NCI-H774 (cell line): ENCODE measurements at regions not wholly inside any gene's neighbourhood (a gene's known extent, or its start where the extent isn't known, plus 50 kb on each side); places are given as distances from the start of the nearest gene placed in this dataset.
A peak's percentile ranks its signal among the peaks of the same experiment; 100 is the strongest.

Experiments
- DNase-seq: peaks from one replicate; lab custom pipeline; 2025; lab: John Stamatoyannopoulos, UW

DNA sequence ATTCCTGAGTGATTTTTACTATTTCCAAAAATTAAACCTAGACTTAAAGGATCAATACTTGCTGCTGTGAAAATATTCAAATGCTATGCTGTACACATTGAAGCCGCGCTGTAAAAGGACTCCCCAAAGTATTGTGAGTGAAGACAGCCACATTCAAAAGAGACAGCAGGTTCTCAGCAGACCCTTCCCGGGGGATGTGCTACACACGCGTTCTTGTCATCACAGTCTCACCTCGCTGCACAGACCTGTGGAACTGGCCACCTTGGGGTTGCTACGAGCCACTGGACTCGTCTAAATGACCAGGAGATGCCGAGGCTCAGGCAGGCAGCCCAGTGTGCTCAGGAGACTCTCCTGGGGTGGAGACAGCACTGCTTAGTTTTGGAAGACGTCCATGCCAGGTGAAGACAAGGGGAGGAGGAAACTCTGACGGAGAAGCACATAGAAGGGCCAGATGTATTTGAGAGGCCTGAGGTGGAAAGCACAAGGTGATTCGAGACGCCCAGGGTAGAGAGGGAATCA, 367.7 kb upstream of the SHH start:
- DNase-seq, result no peak

DNA sequence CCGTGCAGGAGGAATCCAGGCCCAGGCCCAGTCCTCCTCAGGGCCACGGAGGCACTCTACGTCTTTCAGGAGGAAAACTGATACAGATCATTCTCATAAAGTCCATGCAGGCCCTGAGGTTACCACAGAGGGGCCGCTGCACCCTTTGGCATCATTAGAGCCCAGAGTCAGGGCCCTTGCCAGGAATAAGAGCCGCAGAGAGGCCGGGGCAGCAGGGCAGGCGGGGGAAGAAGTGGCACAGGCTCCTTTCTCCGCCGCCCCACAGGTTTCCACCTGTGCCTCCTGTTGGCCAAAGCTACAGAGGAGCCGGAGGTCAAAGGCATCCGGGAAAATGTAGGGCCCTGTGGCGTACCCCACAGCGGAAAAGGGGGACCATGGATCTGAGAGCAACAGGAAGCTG, 366.6 kb upstream of the SHH start:
- DNase-seq, result no peak

- no peak for DNase-seq
Measured at GRCh38 chr7:156178214-156178613, 366.0 kb upstream of the SHH start.

GRCh38 chr7:156177422-156178055, 365.3 kb upstream of the SHH start:
- DNase-seq, result peak; percentile 68

GRCh38 chr7:156176039-156176438, 363.8 kb upstream of the SHH start:
- DNase-seq, result no peak

- DNase-seq, result no peak
Measured at GRCh38 chr7:156175003-156175402, 362.7 kb upstream of the SHH start.

- DNase-seq, result no peak
Measured at GRCh38 chr7:156174428-156174827, 362.2 kb upstream of the SHH start.

GRCh38 chr7:156173748-156174353, 361.6 kb upstream of the SHH start:
- no peak for DNase-seq

GRCh38 chr7:156173346-156173745, 361.1 kb upstream of the SHH start:
- DNase-seq, result no peak

DNA sequence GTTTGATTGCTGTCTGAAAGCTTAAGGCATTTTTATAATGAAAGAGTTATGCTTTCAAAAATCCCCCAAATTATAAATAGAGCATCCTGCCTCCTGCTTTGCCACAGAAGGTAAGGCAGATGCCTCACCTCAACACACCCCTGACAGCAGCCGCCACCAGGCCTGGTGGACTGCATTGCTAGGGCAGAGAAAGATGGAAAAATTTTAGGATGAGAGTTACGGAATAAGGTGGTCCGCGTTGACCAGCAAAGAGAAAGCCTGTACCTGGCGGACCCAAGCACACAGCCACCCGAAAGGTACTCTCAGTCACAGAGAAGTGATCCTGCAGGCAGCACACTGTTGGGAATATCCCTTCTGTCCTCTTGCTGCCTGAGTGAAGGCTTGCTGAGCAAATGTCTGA, 360.4 kb upstream of the SHH start:
- DNase-seq, result no peak

- no peak for DNase-seq
Measured at GRCh38 chr7:156169474-156170370, 357.5 kb upstream of the SHH start.

DNA sequence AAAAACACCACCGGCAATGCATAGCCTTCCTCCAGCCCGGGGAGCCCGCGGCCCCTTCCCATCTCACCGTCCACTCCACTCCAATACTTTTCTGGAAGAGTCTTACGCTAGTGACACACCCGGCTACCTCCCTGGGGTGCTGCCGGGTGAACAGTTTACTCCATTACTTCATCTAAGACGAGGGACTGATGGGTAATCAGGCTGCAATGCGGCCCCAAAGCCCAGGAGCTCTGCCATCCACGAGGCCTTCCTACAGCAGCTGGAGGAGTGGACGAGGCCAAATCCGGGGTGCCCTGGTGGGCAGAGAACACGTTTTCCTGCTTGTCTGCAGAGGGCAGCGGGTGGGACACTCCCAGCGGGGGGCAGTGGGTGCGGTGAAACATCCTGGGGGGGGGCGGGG, 356.2 kb upstream of the SHH start:
- no peak for DNase-seq

DNA sequence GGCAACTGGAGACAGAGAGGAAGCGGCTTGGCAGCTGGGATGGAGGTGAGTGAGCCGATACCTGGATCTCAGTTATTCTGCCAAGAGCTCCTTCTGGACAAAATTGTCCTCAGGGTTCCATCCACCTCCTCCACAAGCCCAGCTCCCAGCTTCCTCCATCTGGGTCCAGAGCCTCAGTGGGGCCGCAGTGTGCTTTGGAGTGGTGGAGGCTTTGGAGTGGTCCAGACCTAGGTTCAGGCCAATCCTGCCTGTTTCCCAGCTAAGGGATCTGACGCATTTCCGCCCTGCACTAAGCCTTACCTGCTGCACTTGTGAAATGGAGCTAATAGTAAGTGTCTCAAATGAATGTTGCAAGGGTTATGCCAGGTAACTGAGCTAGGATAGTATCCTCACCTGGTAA, 355.7 kb upstream of the SHH start:
- DNase-seq, result no peak

DNA sequence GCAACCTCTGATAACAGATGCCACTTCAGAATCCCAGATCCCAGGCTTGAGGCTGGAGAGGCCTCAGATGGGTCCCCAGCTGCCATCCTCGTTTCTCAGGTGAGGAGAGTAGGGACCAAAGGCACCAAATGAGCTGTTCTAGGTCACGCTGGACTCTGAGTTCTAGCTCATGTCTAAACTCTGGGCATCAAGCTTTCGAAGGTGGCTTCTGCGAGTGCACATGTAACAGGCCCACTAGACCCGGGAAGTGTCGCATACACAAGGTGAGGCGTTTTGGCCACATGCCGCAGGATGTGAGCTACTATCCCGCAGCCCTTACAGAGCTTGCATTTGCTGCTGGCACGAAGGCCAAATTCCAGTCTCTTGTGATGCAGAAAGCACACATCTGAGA, 355.1 kb upstream of the SHH start:
- no peak for DNase-seq

- DNase-seq, result no peak
Measured at GRCh38 chr7:156166692-156167416, 354.6 kb upstream of the SHH start.

DNA sequence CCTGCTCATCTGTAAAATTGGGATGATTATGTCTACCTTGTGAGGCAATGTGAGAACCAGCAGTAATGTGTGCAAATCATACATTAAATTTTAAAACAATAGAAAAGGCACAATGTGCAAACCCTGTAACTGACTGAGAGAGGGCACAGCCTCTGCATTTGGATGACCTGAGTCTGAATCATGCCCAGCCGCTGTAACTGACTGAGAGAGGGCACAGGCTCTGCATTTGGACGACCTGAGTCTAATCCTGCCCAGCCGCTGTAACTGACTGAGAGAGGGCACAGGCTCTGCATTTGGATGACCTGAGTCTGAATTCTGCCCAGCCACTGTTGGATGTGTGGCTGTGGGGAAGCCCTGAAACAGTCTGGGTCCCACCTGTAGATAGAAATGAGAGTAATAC, 351.5 kb upstream of the SHH start:
- no peak for DNase-seq

DNA sequence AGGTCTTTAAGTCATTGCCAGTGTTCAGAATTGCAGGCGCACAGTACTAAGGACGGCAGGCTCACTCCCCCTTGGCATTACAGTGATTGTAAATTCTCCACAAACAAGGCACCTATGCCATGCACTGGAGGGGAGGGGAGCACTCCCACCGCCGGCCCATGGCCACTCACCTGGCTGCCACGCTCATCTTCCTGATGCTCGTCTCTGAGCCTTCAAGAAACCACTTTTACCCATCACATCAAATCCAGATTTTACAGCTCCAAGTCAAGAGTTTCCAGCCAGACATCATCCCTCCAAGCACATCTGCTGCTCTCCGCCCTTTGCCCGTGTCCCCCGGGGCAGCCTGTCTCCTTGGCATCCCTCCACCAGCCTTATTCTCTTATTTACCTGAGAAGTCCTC, 350.2 kb upstream of the SHH start:
- DNase-seq, result no peak

- DNase-seq, result no peak
Measured at GRCh38 chr7:156160811-156161210, 348.5 kb upstream of the SHH start.

GRCh38 chr7:156158693-156159092, 346.4 kb upstream of the SHH start:
- no peak for DNase-seq

DNA sequence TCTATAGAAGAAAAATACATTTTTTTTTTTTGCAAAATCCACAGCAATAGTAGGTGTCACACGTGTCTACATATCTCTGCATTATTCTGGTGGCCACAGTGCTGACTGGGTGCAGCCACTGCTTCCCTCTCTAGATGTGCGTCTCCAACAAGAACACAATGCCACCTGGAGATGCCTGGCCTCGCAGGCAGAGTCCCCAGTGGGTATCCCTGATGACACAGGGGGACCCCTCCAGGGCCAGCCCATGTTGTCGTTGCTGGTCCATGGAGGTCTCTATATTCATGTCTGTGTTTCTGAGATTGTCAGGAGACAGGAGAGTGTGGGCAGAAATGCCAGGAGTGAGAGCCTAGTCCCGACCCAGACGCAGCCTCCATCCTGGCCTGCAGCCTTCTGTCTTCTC, 345.9 kb upstream of the SHH start:
- DNase-seq, result no peak

GRCh38 chr7:156157409-156158012, 345.2 kb upstream of the SHH start:
- no peak for DNase-seq
